ENCODE measurements at regions not wholly inside any gene's neighbourhood (a gene's known extent, or its start where the extent isn't known, plus 50 kb on each side); places are given as distances from the start of the nearest gene placed in this dataset.

DNA sequence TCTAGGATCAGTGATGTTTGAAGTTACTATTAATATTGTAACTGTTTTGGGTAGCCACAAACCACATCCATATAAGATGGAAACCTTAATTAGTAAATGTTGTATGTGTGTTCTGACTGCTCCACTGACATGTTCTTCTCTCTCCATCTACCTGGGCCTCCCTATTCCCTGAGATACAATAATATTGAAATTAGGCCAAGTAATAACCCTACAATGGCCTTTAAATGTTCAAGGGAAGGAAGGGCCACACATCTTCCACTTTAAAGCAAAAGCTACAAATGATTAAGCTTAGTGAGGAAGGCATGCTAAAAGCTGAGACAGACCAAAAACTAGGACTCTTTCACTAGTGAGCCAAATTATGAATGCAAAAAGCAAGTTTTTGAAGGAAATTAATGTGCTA, 176.4 kb upstream of the ANK3 start:
- TF ChIP-seq CTCF (IDR thresholded peaks at IDR 0.05) (no peak), POLR2AphosphoS5 (IDR thresholded peaks at IDR 0.05) (no peak), EP300 (IDR thresholded peaks at IDR 0.05) (no peak)

All from esophagus muscularis mucosa (tissue), 4 donors.